LNCaP clone FGC (cell line): ENCODE measurements at regions not wholly inside any gene's neighbourhood (a gene's known extent, or its start where the extent isn't known, plus 50 kb on each side); places are given as distances from the start of the nearest gene placed in this dataset.
A peak's percentile ranks its signal among the peaks of the same experiment; 100 is the strongest.

Experiments used
- DNase-seq: peaks from one replicate; pipeline ENCODE4 v3.0.0-alpha.2; 2011; ENCODE audit warnings: low read depth
- H3K4me3 ChIP-seq: 2 replicates; pipeline ENCODE4 v1.5.1; 2011; ENCODE audit warnings: mild to moderate bottlenecking, low read depth, low read length, control low read depth
- TF ChIP-seq, protein P1 (sequence below): IDR thresholded peaks from 2 replicates; pipeline ENCODE4 v1.5.1; 2012; ENCODE audit warnings: mild to moderate bottlenecking; ENCODE audit not compliant: control insufficient read depth, insufficient read depth; ENCODE audit errors: extremely low read depth

DNA sequence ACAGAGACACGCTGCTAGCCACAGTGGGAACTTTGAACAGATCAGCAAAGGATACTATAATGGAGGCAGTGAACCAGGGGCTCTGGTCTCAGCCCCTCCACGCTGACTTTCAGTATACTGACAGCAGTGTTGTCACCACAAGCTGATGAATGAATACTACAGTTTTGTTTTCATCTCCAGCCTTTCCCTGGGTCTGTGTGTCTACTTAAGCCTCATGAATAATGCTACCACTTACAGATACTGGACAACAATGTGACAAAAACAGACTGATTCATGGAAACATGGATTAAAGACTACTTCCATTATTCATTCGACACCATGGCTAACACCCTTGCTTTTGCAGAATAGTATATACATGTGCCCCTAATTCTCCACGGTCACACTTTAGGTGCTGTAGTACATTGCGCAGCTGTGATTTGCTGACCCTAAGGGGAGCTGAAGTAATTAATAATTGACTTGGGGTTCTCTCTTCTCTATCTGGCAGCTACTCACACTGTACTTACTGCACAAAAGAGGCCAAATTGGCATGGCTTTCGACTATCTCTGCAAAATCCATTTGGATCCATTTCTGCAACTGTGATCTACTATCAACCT is 203.2 kb upstream of the LYPLAL1 start:
- no peak for DNase-seq
- TF ChIP-seq, protein P1, sequence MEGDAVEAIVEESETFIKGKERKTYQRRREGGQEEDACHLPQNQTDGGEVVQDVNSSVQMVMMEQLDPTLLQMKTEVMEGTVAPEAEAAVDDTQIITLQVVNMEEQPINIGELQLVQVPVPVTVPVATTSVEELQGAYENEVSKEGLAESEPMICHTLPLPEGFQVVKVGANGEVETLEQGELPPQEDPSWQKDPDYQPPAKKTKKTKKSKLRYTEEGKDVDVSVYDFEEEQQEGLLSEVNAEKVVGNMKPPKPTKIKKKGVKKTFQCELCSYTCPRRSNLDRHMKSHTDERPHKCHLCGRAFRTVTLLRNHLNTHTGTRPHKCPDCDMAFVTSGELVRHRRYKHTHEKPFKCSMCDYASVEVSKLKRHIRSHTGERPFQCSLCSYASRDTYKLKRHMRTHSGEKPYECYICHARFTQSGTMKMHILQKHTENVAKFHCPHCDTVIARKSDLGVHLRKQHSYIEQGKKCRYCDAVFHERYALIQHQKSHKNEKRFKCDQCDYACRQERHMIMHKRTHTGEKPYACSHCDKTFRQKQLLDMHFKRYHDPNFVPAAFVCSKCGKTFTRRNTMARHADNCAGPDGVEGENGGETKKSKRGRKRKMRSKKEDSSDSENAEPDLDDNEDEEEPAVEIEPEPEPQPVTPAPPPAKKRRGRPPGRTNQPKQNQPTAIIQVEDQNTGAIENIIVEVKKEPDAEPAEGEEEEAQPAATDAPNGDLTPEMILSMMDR = no peak
- no peak overlapping the region for H3K4me3 ChIP-seq

DNA sequence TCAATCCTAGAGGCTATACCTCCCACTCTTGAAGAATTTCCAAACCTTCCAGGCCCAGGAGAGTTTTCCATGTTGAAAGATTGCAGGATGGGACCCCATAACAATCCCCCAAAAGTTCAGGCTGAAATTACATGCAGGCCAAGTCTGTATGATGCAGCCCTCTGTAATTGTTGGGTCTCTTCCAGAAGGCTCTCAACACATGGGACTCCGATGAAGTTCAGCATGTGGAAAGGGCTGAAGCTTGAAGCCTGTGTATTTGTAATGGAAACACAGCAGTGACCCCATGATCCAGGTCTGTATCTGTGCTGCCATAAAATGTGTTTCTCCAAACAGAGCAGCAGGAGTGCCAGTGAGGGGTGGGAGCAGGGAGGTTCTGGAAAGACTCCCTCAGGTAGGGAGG is 202.5 kb upstream of the LYPLAL1 start:
- DNase-seq = no peak
- TF ChIP-seq, protein P1 = no peak
- no peak overlapping the region for H3K4me3 ChIP-seq

DNA sequence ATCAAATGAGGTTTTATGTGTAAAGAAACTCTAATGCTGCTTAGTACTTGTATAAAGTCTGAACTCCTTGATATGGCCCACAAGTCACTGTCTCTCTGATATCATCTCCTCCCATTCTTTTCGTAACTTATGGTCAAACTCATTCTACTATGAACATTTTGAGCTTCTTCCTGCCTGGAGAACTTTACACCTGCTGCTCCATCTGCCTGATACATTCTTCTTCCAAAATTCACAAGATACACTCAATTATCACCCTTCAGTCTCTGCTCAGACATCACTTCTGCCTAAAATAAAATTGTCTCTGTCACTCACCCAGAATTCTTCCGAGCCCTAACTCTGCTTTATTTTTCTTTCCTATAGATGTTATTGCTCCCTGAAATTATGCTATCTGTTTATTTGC is 192.8 kb upstream of the LYPLAL1 start:
- DNase-seq = no peak
- TF ChIP-seq, protein P1 = no peak
- no peak overlapping the region for H3K4me3 ChIP-seq

DNA sequence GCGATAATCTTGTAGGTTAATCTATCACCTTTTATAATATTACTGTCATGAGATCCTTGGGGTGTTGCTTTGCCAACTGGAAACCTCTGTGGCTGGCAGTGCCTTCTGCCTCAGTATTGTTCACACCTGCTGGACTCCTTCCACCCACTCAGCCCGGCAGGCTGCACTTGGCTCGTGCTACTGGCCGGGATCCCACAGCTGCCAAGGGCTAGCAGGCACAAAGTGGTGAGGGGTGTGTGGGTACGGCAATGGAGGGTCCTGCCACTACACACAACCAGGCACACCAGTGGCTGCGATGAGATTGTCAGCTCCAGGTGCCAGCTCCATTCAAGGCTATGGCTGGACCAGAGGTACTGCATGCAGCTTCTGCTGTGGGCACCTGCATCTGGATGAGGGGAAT is 191.2 kb upstream of the LYPLAL1 start:
- H3K4me3 ChIP-seq = no peak overlapping the region
- no peak for DNase-seq
- TF ChIP-seq, protein P1 = no peak

DNA sequence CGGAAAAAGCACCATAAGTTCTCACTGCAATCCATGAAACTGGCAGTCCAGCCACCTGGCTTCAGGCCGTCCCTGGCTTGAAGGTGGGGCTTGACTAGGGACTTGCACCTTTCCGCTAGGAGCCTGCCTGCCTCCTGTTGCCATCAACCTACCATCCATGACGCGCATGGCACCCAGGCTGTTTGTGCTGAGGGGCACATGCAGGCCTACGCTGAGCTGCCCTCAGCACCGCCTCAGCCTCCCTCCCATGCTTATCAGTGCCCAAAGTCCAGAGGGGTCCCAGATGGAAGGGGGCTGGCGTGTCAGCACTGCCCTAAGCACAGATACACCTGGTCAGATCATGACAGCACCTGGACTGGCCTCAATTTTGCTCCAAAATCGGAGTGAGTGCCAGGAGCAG is 190.2 kb upstream of the LYPLAL1 start:
- no peak overlapping the region for H3K4me3 ChIP-seq
- DNase-seq = no peak
- TF ChIP-seq, protein P1 = no peak

DNA sequence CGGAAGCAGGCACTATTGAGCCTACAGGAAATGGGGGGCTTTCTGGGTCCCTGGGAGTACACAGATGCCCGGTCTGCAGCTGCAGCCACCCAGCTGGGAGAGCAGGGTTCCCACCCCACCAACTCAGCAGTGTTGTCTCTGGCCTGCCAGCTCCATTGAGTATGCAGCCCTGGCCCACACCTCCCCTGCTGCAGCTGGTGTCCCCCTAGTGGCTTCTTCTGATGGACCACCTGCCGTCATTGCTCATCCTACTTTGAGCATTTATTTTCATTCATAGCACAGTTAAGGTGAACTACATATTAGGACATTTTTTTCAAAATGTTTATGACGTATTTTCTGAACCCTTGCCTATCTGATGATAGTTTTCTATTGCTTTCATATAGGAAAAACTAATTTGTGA is 189.8 kb upstream of the LYPLAL1 start:
- DNase-seq = no peak
- H3K4me3 ChIP-seq = no peak overlapping the region
- TF ChIP-seq, protein P1 = 0 out of 2 replicates have a peak, but pooled peaks have one; percentile 7

DNA sequence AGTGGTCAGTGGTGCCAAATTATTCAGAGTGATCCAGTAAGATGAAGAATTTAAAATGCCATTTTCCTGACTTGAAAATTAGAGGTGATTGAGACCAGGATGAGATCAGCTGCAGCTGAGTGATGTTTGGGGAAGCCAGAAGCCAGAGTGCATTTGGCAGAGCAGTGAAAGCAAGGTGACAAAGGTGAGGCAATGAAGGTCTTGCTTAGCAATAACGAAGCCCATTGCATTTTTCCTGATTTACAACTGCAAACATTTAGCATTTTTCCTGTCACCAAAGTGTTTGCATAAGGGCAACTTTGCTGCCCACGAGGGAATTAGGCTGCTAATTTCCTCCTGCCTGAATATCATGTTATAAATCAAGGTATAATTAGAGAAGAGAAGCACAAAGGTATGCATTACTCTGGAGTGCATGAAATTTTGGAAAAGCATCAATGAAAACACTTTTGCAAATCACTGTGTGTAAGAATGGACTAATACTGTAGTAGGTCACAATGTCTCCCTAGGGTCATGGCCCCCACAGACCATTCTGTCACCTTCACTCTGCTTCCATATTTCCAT is 188.2 kb upstream of the LYPLAL1 start:
- DNase-seq = peak; percentile 2
- TF ChIP-seq, protein P1 = no peak

More for the DNA sequence above, 188.2 kb upstream of the LYPLAL1 start:
- H3K4me3 ChIP-seq = no peak overlapping the region
